SJCRH30 (cell line): ENCODE measurements at regions not wholly inside any gene's neighbourhood (a gene's known extent, or its start where the extent isn't known, plus 50 kb on each side); places are given as distances from the start of the nearest gene placed in this dataset.

ENCODE experiments used
- DNase-seq, 2 experiments: peaks; one replicate each; pipeline ENCODE4 v3.0.0-alpha.2; 2015 to 2020
- H3K27ac ChIP-seq: fragments of 250-450 bp; sonication (Bioruptor Pico); 2 replicates; pipeline ENCODE4 v1.5.1; 2020; ENCODE audit warnings: mild to moderate bottlenecking, moderate library complexity
- H3K27me3 ChIP-seq: fragments of 250-450 bp; sonication (Bioruptor Pico); 2 replicates; pipeline ENCODE4 v1.5.1; 2020; ENCODE audit warnings: mild to moderate bottlenecking, moderate library complexity
- H3K36me3 ChIP-seq: fragments of 250-450 bp; sonication (Bioruptor Pico); 2 replicates; pipeline ENCODE4 v1.5.1; 2020; ENCODE audit warnings: mild to moderate bottlenecking, moderate library complexity
- H3K4me1 ChIP-seq: fragments of 250-450 bp; sonication (Bioruptor Pico); 2 replicates; pipeline ENCODE4 v1.5.1; 2020; ENCODE audit warnings: mild to moderate bottlenecking, moderate library complexity
- H3K4me3 ChIP-seq: fragments of 250-450 bp; sonication (Bioruptor Pico); 2 replicates; pipeline ENCODE4 v1.5.1; 2020; ENCODE audit warnings: mild to moderate bottlenecking, moderate library complexity
- H3K9me3 ChIP-seq: fragments of 250-450 bp; sonication (Bioruptor Pico); replicated peaks from 2 replicates; pipeline ENCODE4 v1.5.1; 2020; ENCODE audit warnings: mild to moderate bottlenecking, moderate library complexity

DNA sequence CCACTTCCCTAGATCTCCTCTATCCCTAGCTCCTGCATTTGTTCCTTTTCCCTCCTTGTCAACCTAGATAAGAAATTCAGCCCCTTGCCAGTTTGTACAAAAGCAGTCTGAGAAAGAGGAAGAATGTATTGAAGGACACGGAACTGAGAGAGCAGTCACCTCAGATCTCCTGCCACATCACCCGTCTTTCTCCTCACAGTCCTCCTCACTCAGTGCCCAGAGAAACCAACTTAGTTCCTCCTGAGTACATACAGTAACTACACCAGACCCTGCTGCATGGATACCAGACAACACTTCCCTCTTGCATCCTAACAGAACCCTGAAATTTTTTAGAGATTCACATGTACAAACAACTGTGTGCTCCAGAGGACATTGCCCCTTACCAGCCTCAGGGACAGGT lies 563.6 kb upstream of the ADAMTS9 start:
- no peak overlapping the region for H3K4me3 ChIP-seq
- DNase-seq: no peak
- no peaks in the 10 kb centered on the region for H3K36me3 ChIP-seq
- no peaks in the 10 kb centered on the region for H3K27me3 ChIP-seq
- no peaks in the 10 kb centered on the region for H3K9me3 ChIP-seq
- H3K4me1 ChIP-seq: no peaks in the 10 kb centered on the region
- H3K27ac ChIP-seq: no peak overlapping the region

- Histone ChIP-seq H3K27ac (no peak overlapping the region), H3K36me3 (no peaks in the 10 kb centered on the region), H3K4me1 (no peaks in the 10 kb centered on the region), H3K27me3 (no peaks in the 10 kb centered on the region), H3K9me3 (no peaks in the 10 kb centered on the region), H3K4me3 (no peak overlapping the region)
- no peak for DNase-seq
These were observed 558.8 kb upstream of the ADAMTS9 start for GRCh38 chr3:65246561-65246960.

DNA sequence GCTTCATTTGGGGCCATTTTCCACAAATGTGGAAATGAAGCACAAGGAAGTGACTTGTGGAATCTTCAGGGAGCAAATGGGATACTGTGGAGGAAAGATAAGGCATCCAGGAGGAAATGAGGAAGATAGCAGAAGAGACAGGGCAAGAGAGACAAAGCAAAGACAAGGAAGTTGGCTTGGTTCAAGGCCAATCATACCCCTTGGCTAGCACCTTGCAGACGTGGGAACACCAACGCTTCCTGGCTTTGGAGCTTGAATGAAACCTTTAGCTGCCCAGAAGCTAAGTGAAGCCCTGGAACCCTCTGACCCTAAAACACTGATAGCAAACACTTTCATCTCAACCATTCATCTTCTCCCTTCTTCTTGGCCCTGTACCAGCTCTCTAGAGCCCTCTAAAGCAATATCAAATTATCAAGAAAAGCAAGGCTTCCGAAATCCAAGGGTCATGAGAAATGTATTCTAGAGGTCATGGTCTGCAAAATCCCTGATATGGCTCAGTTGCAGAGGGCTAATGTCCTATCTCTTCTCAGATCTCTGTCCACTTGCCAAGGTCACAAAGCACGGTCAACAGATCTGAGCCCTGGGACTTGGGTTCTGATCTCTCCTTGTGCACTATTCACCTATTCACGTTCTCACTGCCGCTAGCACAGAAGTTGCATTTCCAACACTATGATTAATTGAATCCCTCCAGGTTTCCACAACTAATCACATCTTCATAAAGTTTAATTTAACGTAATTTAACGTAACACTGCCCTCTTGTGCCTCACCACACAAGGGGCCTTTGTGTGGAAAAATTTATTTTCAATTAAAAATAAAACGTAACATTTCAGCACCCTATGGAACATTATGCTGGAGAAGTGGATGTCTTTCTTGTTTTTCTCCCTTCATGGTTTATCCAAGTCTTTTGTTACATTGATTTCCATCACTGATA lies 557.6 kb upstream of the ADAMTS9 start:
- Histone ChIP-seq H3K27me3 (no peaks in the 10 kb centered on the region), H3K4me1 (no peaks in the 10 kb centered on the region), H3K4me3 (no peak overlapping the region), H3K9me3 (no peaks in the 10 kb centered on the region), H3K27ac (no peak overlapping the region), H3K36me3 (no peaks in the 10 kb centered on the region)
- no peak for DNase-seq

- no peak overlapping the region for H3K27ac ChIP-seq
- no peak for DNase-seq
These were observed 552.6 kb upstream of the ADAMTS9 start for GRCh38 chr3:65240366-65240765.

GRCh38 chr3:65238652-65239051 lies 550.9 kb upstream of the ADAMTS9 start:
- H3K4me1 ChIP-seq: no peaks in the 10 kb centered on the region
- H3K27ac ChIP-seq: no peak overlapping the region
- no peak overlapping the region for H3K4me3 ChIP-seq
- no peak for DNase-seq
- H3K9me3 ChIP-seq: peaks cover 3% of the 10 kb centered on the region; the same call in 1 of the 2 replicates
- H3K27me3 ChIP-seq: no peaks in the 10 kb centered on the region
- H3K36me3 ChIP-seq: no peaks in the 10 kb centered on the region

More at GRCh38 chr3:65240366-65240765, 552.6 kb upstream of the ADAMTS9 start:
- H3K9me3 ChIP-seq: peaks cover 3% of the 10 kb centered on the region; the same call in 1 of the 2 replicates
- no peaks in the 10 kb centered on the region for H3K36me3 ChIP-seq
- no peaks in the 10 kb centered on the region for H3K4me1 ChIP-seq
- H3K27me3 ChIP-seq: no peaks in the 10 kb centered on the region
- no peak overlapping the region for H3K4me3 ChIP-seq

DNA sequence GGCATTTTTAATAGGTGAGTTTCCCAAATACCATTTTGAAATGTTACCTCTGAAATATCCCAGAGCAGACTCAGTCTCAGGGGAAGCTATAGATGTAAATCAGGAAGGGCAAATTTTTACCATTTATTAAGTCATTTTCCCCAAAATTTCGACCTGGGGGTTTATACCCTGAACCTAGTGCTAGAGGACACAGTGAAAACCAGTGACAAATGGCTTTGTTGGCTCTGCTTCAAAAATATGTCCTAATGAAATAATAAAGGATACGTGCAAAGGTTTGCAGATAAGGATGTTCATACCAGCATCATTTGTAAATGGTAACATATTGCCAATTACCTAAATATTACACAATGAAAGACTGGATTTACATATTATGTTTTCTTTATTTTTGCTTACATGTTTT lies 546.7 kb upstream of the ADAMTS9 start:
- Histone ChIP-seq H3K4me1 (no peaks in the 10 kb centered on the region), H3K4me3 (no peak overlapping the region), H3K36me3 (no peaks in the 10 kb centered on the region), H3K9me3 (peaks cover 3% of the 10 kb centered on the region; the same call in 1 of the 2 replicates), H3K27me3 (no peaks in the 10 kb centered on the region), H3K27ac (no peak overlapping the region)
- no peak for DNase-seq

DNA sequence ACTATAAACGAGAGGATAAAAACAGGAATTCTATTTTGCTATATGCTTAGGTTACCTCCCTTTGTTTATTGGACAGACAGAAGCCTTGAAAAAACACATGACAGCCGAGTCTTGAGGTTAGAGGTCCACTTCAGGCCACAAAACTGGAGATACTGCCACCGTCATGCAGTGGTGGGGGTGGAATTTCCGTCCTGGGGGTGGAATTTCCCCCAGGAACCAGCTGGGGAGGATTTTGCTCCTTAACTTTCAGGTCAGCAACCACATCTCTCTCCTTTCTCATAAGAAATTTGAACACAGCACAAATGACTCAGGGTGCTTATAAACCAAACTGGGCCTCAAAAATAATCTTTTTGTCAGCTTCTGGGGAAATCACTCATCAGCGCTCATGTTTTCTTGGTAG lies 545.8 kb upstream of the ADAMTS9 start:
- H3K4me1 ChIP-seq: no peaks in the 10 kb centered on the region
- no peaks in the 10 kb centered on the region for H3K27me3 ChIP-seq
- no peak overlapping the region; the same call in 1 of the 2 replicates for H3K27ac ChIP-seq
- peaks cover under 1% of the 10 kb centered on the region; the same call in 1 of the 2 replicates for H3K9me3 ChIP-seq
- peak; percentile 2 for DNase-seq
- no peaks in the 10 kb centered on the region for H3K36me3 ChIP-seq
- H3K4me3 ChIP-seq: no peak overlapping the region

DNA sequence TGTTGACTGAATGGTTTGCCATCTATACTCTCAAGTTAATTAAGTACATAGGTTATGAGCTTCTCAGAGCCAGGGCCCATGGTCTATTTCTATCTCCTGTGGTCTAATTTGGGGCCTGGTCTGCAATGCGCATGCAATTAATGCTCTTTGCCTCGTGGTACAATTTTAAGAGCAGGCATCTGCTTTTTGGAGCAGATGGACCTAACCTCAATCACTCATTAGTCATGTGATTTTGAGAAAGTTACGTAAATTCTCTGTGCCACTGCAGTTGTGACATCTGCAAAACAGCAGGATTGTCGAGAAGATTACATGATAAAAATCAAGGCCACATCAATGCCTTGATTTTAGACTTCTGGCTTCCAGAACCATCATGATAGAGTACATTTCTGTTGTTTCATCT lies 543.7 kb upstream of the ADAMTS9 start:
- no peaks in the 10 kb centered on the region for H3K4me1 ChIP-seq
- DNase-seq: no peak
- no peaks in the 10 kb centered on the region for H3K9me3 ChIP-seq
- no peaks in the 10 kb centered on the region for H3K27me3 ChIP-seq
- H3K4me3 ChIP-seq: no peak overlapping the region
- no peak overlapping the region for H3K27ac ChIP-seq
- no peaks in the 10 kb centered on the region for H3K36me3 ChIP-seq

DNA sequence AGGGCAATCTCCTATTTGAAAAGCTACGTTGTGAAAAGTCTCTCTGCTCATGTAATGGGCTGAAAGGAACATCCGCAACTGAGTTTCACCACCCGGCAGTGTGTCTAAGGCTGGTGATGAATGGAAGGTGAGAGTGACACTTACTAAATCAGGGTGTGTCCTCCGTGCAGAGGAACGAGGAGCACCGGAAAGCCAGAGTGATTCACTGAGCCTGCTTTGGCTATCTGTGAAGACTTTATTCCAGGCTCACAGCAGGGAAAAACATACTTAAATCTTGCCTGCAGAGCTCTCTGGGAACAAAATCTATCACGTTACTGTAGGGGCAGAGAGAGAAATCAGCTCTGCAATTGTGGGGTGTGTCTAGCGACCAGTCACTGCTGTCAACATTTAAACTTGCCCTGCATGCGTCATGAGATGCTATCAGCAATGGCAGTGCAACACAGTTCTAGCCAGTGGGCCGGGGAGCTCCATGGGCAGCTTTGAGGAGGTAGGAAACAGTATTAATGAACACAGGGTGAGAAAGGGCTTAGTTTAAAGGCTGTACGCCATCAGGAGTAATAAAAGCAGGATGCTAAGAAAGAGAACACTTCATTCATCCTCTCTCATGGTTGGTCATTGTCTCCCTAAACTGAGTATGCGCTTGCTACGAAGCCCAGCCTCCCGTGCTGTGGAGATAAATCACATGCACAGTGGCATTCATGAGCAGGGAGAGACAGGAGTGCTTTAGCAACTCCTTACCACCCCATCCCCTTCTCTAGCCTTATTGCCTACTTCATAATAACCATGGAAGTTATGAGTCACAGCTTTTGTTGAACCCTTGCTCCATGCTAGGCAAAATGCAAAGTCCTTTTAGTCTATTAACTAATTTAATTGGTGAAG lies 542.7 kb upstream of the ADAMTS9 start:
- H3K4me3 ChIP-seq: no peak overlapping the region
- DNase-seq: no peak
- no peaks in the 10 kb centered on the region for H3K9me3 ChIP-seq
- H3K36me3 ChIP-seq: no peaks in the 10 kb centered on the region
- no peak overlapping the region for H3K27ac ChIP-seq
- H3K4me1 ChIP-seq: no peaks in the 10 kb centered on the region
- H3K27me3 ChIP-seq: no peaks in the 10 kb centered on the region

- Histone ChIP-seq H3K9me3 (no peaks in the 10 kb centered on the region), H3K4me1 (no peaks in the 10 kb centered on the region), H3K4me3 (no peak overlapping the region), H3K27me3 (no peaks in the 10 kb centered on the region), H3K27ac (no peak overlapping the region), H3K36me3 (no peaks in the 10 kb centered on the region)
- DNase-seq: no peak
These were observed 538.5 kb upstream of the ADAMTS9 start for GRCh38 chr3:65226287-65226686.

- Histone ChIP-seq H3K9me3 (no peaks in the 10 kb centered on the region), H3K4me1 (no peaks in the 10 kb centered on the region), H3K27me3 (no peaks in the 10 kb centered on the region), H3K36me3 (no peaks in the 10 kb centered on the region), H3K27ac (no peak overlapping the region), H3K4me3 (no peak overlapping the region)
- DNase-seq: peak in 1 of 2 experiments; percentile 1
These were observed 522.4 kb upstream of the ADAMTS9 start for GRCh38 chr3:65210026-65210814.

- no peaks in the 10 kb centered on the region for H3K27me3 ChIP-seq
- no peaks in the 10 kb centered on the region for H3K36me3 ChIP-seq
- no peak overlapping the region for H3K27ac ChIP-seq
- DNase-seq: no peak
- no peak overlapping the region for H3K4me3 ChIP-seq
- no peaks in the 10 kb centered on the region for H3K4me1 ChIP-seq
- H3K9me3 ChIP-seq: no peaks in the 10 kb centered on the region
These were observed 514.6 kb upstream of the ADAMTS9 start for GRCh38 chr3:65202395-65202794.

DNA sequence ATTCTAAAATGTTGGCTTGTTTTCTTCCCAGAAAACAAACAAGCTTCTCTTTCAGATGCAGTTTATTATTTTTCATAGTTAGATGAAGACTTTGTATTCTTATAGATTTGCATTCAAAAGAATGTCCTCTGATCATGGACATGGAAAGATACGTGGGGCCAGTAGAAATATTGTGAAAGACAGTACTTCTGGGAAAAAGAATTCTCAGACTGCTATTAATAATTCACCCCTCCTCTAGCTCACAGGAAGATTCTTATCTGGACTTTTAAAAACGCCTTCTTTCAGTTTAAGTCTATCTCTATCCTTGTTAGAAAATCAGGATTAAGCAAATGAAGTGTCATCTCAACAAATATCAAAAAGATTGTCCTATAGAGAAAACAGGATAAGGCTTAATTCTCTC lies 514.1 kb upstream of the ADAMTS9 start:
- Histone ChIP-seq H3K27me3 (no peaks in the 10 kb centered on the region), H3K9me3 (no peaks in the 10 kb centered on the region), H3K27ac (no peak overlapping the region), H3K36me3 (no peaks in the 10 kb centered on the region), H3K4me3 (no peak overlapping the region), H3K4me1 (no peaks in the 10 kb centered on the region)
- DNase-seq: no peak

- Histone ChIP-seq H3K4me3 (no peak overlapping the region), H3K27me3 (no peaks in the 10 kb centered on the region), H3K27ac (no peak overlapping the region), H3K4me1 (no peaks in the 10 kb centered on the region), H3K9me3 (no peaks in the 10 kb centered on the region), H3K36me3 (no peaks in the 10 kb centered on the region)
- peak in 1 of 2 experiments; percentile 2 for DNase-seq
These were observed 512.6 kb upstream of the ADAMTS9 start for GRCh38 chr3:65200310-65200970.
